DOHH2 (cell line): ENCODE measurements at regions not wholly inside any gene's neighbourhood (a gene's known extent, or its start where the extent isn't known, plus 50 kb on each side); places are given as distances from the start of the nearest gene placed in this dataset.

ENCODE experiments used
- H3F3A ChIP-seq: fragments of 200-600 bp; sonication (generic), shearing (Covaris generic); 2 replicates; pipeline ENCODE4 v1.6.0; 2016; ENCODE audit warnings: antibody characterized with exemption, mild to moderate bottlenecking; ENCODE audit not compliant: control insufficient read depth, insufficient read depth
- H3K27ac ChIP-seq: fragments of 200-600 bp; sonication (generic); 2 replicates; pipeline ENCODE4 v1.5.1; 2014; ENCODE audit warnings: low read depth, mild to moderate bottlenecking, low read length, moderate library complexity
- H3K27me3 ChIP-seq: fragments of 200-600 bp; sonication (generic); 2 replicates; pipeline ENCODE4 v1.6.1; 2014; ENCODE audit warnings: mild to moderate bottlenecking, low read length, mixed read lengths; ENCODE audit not compliant: control insufficient read depth
- H3K36me3 ChIP-seq: fragments of 200-600 bp; sonication (generic); 2 replicates; pipeline ENCODE4 v1.6.1; 2014; ENCODE audit warnings: mild to moderate bottlenecking, low read length, moderate library complexity, mixed read lengths; ENCODE audit not compliant: control insufficient read depth
- H3K4me1 ChIP-seq: fragments of 200-600 bp; sonication (generic); 2 replicates; pipeline ENCODE4 v1.6.1; 2014; ENCODE audit warnings: mild to moderate bottlenecking, low read length, mixed read lengths; ENCODE audit not compliant: control insufficient read depth
- H3K4me2 ChIP-seq: fragments of 200-600 bp; sonication (generic); 2 replicates; pipeline ENCODE4 v1.6.0; 2014; ENCODE audit warnings: mild to moderate bottlenecking, low read length, moderate library complexity
- H3K4me3 ChIP-seq: fragments of 200-600 bp; sonication (generic); 2 replicates; pipeline ENCODE4 v1.5.1; 2014; ENCODE audit warnings: mild to moderate bottlenecking, low read length, mixed read lengths
- H3K79me2 ChIP-seq: fragments of 200-600 bp; sonication (generic); 2 replicates; pipeline ENCODE4 v1.6.1; 2014; ENCODE audit warnings: mild to moderate bottlenecking, low read length, mixed read lengths; ENCODE audit not compliant: control insufficient read depth
- H3K9me2 ChIP-seq: fragments of 200-600 bp; sonication (generic); replicated peaks from 2 replicates; pipeline ENCODE4 v1.6.1; 2014; ENCODE audit warnings: mild to moderate bottlenecking, low read length, mixed read lengths; ENCODE audit not compliant: control insufficient read depth
- H3K9me3 ChIP-seq: fragments of 200-600 bp; sonication (generic); 2 replicates; pipeline ENCODE4 v1.6.1; 2014; ENCODE audit warnings: antibody characterized with exemption, low read length, mixed read lengths; ENCODE audit not compliant: control insufficient read depth, insufficient read depth
- H4K20me1 ChIP-seq: fragments of 200-600 bp; sonication (generic); 2 replicates; pipeline ENCODE4 v1.6.0; 2014; ENCODE audit warnings: low read depth, mild to moderate bottlenecking, antibody characterized with exemption, low read length, moderate library complexity; ENCODE audit not compliant: control insufficient read depth, insufficient read depth
- CTCF ChIP-seq: fragments of 200-600 bp; sonication (generic); IDR thresholded peaks from one replicate; pipeline ENCODE4 v1.5.1; 2014; ENCODE audit warnings: antibody characterized with exemption, mild to moderate bottlenecking, low read depth, low read length; ENCODE audit not compliant: poor library complexity, severe bottlenecking
- EZH2phosphoT487 ChIP-seq: fragments of 200-600 bp; sonication (generic); IDR thresholded peaks from 2 replicates; pipeline ENCODE4 v1.6.1; 2017; ENCODE audit warnings: borderline replicate concordance, mild to moderate bottlenecking, antibody characterized with exemption, low read length, moderate library complexity, mixed read lengths

- Histone ChIP-seq H3K4me3 (no peak overlapping the region), H3K4me1 (no peaks in the 10 kb centered on the region), H4K20me1 (no peaks in the 10 kb centered on the region), H3K27ac (no peak overlapping the region), H3F3A (no peaks in the 10 kb centered on the region), H3K4me2 (no peak overlapping the region), H3K27me3 (no peaks in the 10 kb centered on the region), H3K9me2 (no peaks in the 10 kb centered on the region), H3K79me2 (no peaks in the 10 kb centered on the region), H3K9me3 (no peaks in the 10 kb centered on the region), H3K36me3 (no peaks in the 10 kb centered on the region)
- TF ChIP-seq CTCF (no peak), EZH2phosphoT487 (no peak)
These were observed 1122.3 kb upstream of the PCDH10 start for GRCh38 chr4:132026816-132027215.

- H3K36me3 ChIP-seq: no peaks in the 10 kb centered on the region
These were observed 1092.6 kb upstream of the PCDH10 start for GRCh38 chr4:132056496-132056895.

GRCh38 chr4:132059227-132059626, 1089.9 kb upstream of the PCDH10 start:
- no peaks in the 10 kb centered on the region for H3K79me2 ChIP-seq
- no peaks in the 10 kb centered on the region for H3K36me3 ChIP-seq
- TF ChIP-seq EZH2phosphoT487 (no peak), CTCF (no peak)

More at GRCh38 chr4:132056496-132056895, 1092.6 kb upstream of the PCDH10 start:
- Histone ChIP-seq H3F3A (no peaks in the 10 kb centered on the region), H3K4me1 (no peaks in the 10 kb centered on the region), H3K9me2 (no peaks in the 10 kb centered on the region), H3K4me2 (no peak overlapping the region), H3K79me2 (no peaks in the 10 kb centered on the region), H3K4me3 (no peak overlapping the region), H3K27ac (no peak overlapping the region), H3K27me3 (no peaks in the 10 kb centered on the region), H4K20me1 (no peaks in the 10 kb centered on the region), H3K9me3 (no peaks in the 10 kb centered on the region; the same call in 1 of the 2 replicates)
- TF ChIP-seq EZH2phosphoT487 (no peak), CTCF (no peak)

More at GRCh38 chr4:132059227-132059626, 1089.9 kb upstream of the PCDH10 start:
- H3F3A ChIP-seq: no peaks in the 10 kb centered on the region
- H4K20me1 ChIP-seq: no peaks in the 10 kb centered on the region
- no peaks in the 10 kb centered on the region for H3K9me2 ChIP-seq
- H3K4me1 ChIP-seq: no peaks in the 10 kb centered on the region
- no peak overlapping the region for H3K4me2 ChIP-seq
- H3K27me3 ChIP-seq: no peaks in the 10 kb centered on the region
- no peak overlapping the region for H3K27ac ChIP-seq
- H3K4me3 ChIP-seq: no peak overlapping the region
- H3K9me3 ChIP-seq: no peaks in the 10 kb centered on the region; the same call in 1 of the 2 replicates
